Sigmoid colon (tissue), 6 donors: ENCODE measurements at regions not wholly inside any gene's neighbourhood (a gene's known extent, or its start where the extent isn't known, plus 50 kb on each side); places are given as distances from the start of the nearest gene placed in this dataset.

Source experiments
- DNase-seq: peaks from one replicate; pipeline ENCODE4 v3.0.0-alpha.2; 2019
- H3K27ac ChIP-seq, 4 donors: fragments of 200-600 bp; sonication (generic); one replicate each; pipeline ENCODE4 v1.5.1; 2016 to 2019; ENCODE audit warnings: mild to moderate bottlenecking in 1 of 4
- H3K27me3 ChIP-seq, 3 donors: fragments of 200-600 bp; sonication (generic); one replicate each; pipeline ENCODE4 v1.5.1; 2019; ENCODE audit warnings: mild to moderate bottlenecking in 1 of 3
- H3K36me3 ChIP-seq, 4 donors: fragments of 200-600 bp; sonication (generic); one replicate each; pipeline ENCODE4 v1.5.1; 2016 to 2019
- H3K4me1 ChIP-seq, 4 donors: fragments of 200-600 bp; sonication (generic); one replicate each; pipeline ENCODE4 v1.5.1; 2017 to 2019
- H3K4me3 ChIP-seq, 4 donors: fragments of 200-600 bp; sonication (generic); one replicate each; pipeline ENCODE4 v1.5.1; 2017 to 2019; ENCODE audit warnings: mild to moderate bottlenecking in 2 of 4, moderate library complexity in 1 of 4
- H3K9me3 ChIP-seq, 4 donors: fragments of 200-600 bp in 3 of 4; sonication (generic) in 3 of 4; one replicate each; pipeline versions ENCODE4 v1.5.1 to v1.6.1; 2013 to 2019
- EP300 ChIP-seq, 4 donors: sonication (generic); formaldehyde crosslinking; IDR thresholded peaks; one replicate each; pipeline ENCODE4 v1.6.1; 2017; ENCODE audit warnings: antibody characterized with exemption in 4 of 4
- POLR2A ChIP-seq, 2 donors: fragments of 450-650 bp; IDR thresholded peaks; one replicate each; pipeline ENCODE4 v1.6.1; 2016; ENCODE audit warnings: antibody characterized with exemption in 2 of 2, mild to moderate bottlenecking in 2 of 2, moderate library complexity in 2 of 2
- POLR2AphosphoS5 ChIP-seq, 4 donors: sonication (generic); formaldehyde crosslinking; IDR thresholded peaks; one replicate each; pipeline ENCODE4 v1.6.1; 2017; ENCODE audit warnings: antibody characterized with exemption in 4 of 4
- WGBS, 2 donors: extraction: QIAGEN DNeasy Blood & Tissue Kit; methylation state at CpG; one replicate each; pipeline ENCODE4 v1.1.7; 2013; 5-methylcytosine and 5-hydroxymethylcytosine counted together
- intact Hi-C: fragments of 100-400 bp; cut with DNase I; formaldehyde crosslinking; loops from one replicate; pipeline ENCODE4 v1.15.1; 2023
- TF ChIP-seq, protein P1 (sequence below), 4 experiments: fragments of 450-650 bp in 3 of 4; fragments of 200-600 bp in 1 of 4; IDR thresholded peaks; one replicate each; pipeline ENCODE4 v1.5.1; 2016 to 2019; ENCODE audit warnings: antibody characterized with exemption in 4 of 4, mild to moderate bottlenecking in 3 of 4, moderate library complexity in 2 of 4
- donor health status: healthy with polysubstance abuse.
- donor health status: healthy.

DNA sequence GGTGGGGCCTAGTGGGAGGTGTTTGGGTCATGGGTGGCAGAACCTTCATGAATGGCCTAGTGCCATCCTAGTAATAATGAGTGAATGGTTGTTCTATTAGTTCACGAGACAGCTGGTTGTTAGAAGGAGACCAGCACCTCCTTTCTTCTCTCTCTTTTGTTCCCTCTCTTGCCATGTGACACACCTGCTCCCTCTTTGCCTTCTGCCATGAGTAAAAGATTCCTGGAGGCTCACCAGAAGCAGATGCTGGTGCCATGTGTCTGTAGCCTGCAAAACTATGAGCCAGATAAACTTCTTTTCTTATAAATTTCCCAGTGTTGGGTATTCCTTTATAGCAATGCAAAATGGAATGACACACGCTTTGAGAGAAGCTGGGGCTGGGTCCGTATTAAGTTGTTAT lies 89.0 kb upstream of the SLC4A7 start:
- Histone ChIP-seq H3K36me3 (no peaks in the 10 kb centered on the region), H3K9me3 (no peaks in the 10 kb centered on the region), H3K27me3 (no peaks in the 10 kb centered on the region), H3K4me1 (peaks cover 0 to 44% (median 38%) of the 10 kb centered on the region in 4 donors), H3K27ac (no peak overlapping the region), H3K4me3 (no peak overlapping the region)
- DNase-seq = no peak
- 95 to 99% methylated on average over 3 of the region's 3 CpGs for WGBS, 2 donors
- intact Hi-C loops = loop anchor here (5.0 kb wide), 2 partner anchors 59 to 251 kb away; no protein-coding TSS in a partner anchor
- TF ChIP-seq POLR2AphosphoS5 (IDR thresholded peaks at IDR 0.05) (no peak), POLR2A (IDR thresholded peaks at IDR 0.05) (no peak), EP300 (IDR thresholded peaks at IDR 0.05) (no peak)
- TF ChIP-seq, protein P1, sequence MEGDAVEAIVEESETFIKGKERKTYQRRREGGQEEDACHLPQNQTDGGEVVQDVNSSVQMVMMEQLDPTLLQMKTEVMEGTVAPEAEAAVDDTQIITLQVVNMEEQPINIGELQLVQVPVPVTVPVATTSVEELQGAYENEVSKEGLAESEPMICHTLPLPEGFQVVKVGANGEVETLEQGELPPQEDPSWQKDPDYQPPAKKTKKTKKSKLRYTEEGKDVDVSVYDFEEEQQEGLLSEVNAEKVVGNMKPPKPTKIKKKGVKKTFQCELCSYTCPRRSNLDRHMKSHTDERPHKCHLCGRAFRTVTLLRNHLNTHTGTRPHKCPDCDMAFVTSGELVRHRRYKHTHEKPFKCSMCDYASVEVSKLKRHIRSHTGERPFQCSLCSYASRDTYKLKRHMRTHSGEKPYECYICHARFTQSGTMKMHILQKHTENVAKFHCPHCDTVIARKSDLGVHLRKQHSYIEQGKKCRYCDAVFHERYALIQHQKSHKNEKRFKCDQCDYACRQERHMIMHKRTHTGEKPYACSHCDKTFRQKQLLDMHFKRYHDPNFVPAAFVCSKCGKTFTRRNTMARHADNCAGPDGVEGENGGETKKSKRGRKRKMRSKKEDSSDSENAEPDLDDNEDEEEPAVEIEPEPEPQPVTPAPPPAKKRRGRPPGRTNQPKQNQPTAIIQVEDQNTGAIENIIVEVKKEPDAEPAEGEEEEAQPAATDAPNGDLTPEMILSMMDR (IDR thresholded peaks at IDR 0.05) = no peak

DNA sequence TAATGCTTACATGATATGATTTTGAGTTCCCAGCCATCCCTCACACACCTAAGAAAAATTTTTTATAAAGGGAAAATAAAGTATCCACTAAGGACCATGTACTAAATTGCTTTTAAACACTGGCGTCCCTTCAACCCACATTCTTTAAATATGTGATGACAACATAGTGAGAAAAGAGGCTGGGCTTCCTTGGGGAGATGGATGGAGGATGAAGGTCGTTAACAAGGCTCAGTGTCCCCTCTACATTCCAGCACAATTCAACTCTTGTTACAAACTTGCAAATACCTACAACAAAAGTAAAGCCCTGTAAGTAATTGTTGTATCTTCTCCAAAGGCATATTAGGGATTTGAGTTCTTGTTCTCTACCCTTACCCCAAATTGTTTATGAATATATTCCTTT lies 87.2 kb upstream of the SLC4A7 start:
- H3K27ac ChIP-seq = peak overlapping the region in 3 of 4 donors; percentile 74 to 83 (median 83)

DNA sequence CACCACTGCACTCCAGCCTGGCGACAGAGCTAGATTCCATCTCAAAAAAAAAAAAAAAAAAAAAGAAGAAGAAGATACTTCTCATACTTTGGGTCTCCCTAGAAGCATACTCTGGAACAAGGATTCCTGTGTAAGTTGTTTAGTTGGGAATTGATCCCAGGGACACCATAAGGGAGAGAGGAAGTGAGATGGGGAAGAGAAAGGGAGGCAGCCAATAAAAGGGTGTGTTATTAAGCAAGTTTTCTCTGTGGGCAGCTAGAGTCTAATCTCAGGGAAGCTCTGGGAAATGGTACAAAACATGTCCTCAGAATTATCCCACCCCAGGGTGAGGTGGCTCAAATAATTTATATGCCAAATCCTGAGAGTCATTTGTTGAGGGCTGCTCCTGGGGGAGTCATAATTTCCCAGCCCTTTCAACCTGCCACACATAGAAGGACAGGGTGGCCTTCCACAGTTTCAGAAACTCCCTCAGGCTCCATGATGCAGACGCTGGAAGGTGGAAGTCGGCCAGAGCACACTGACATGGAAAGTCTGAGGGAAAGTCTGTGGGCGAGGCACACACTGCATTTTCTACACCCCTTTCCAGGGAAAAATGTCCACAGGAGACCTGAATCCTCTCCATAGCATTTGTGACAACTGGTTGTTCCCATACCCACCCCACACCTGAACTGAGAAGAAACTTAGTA lies 86.4 kb upstream of the SLC4A7 start:
- TF ChIP-seq, protein P1 (IDR thresholded peaks at IDR 0.05) = no peak
- TF ChIP-seq POLR2A (IDR thresholded peaks at IDR 0.05) (no peak), EP300 (IDR thresholded peaks at IDR 0.05) (no peak), POLR2AphosphoS5 (IDR thresholded peaks at IDR 0.05) (no peak)
- DNase-seq = no peak
- intact Hi-C loops = loop anchor here (5.0 kb wide), 2 partner anchors 62 to 248 kb away; no protein-coding TSS in a partner anchor
- WGBS, 2 donors = 80 to 85% methylated on average over 4 of the region's 4 CpGs
- no peaks in the 10 kb centered on the region for H3K9me3 ChIP-seq
- no peaks in the 10 kb centered on the region for H3K36me3 ChIP-seq
- H3K4me1 ChIP-seq = peaks cover 0 to 55% (median 42%) of the 10 kb centered on the region in 4 donors
- no peak overlapping the region for H3K4me3 ChIP-seq
- peak overlapping the region in 3 of 4 donors; percentile 74 to 83 (median 83) for H3K27ac ChIP-seq
- H3K27me3 ChIP-seq = no peaks in the 10 kb centered on the region

More for the DNA sequence above, 87.2 kb upstream of the SLC4A7 start:
- Histone ChIP-seq H3K9me3 (no peaks in the 10 kb centered on the region), H3K27me3 (no peaks in the 10 kb centered on the region), H3K4me1 (peaks cover 0 to 55% (median 42%) of the 10 kb centered on the region in 4 donors), H3K4me3 (no peak overlapping the region), H3K36me3 (no peaks in the 10 kb centered on the region)
- DNase-seq = no peak
- TF ChIP-seq POLR2AphosphoS5 (IDR thresholded peaks at IDR 0.05) (no peak), POLR2A (IDR thresholded peaks at IDR 0.05) (no peak), EP300 (IDR thresholded peaks at IDR 0.05) (no peak)
- TF ChIP-seq, protein P1 (IDR thresholded peaks at IDR 0.05) = no peak
- intact Hi-C loops = loop anchor here (5.0 kb wide), 2 partner anchors 61 to 249 kb away; no protein-coding TSS in a partner anchor
- 77 to 79% methylated on average over 2 of the region's 2 CpGs for WGBS, 2 donors

DNA sequence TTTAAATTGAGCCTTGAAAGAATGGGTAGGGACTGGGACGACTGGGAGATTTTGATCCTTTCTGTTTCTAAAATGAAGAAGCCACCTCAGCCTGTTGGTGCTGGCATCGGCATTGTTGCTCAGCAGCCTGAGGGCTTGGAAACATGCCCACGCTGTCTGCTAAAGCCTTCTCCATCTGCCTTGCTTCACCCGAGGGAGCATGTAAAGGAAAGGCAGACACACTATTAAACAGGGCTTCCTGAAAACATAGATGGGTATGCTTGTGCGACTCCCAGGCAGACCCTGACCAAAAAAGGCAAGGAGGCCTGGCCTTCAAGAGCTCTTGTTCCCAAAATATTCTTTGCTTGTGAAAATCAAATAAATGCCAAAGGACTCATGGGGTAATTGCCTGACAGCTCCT lies 84.2 kb upstream of the SLC4A7 start:
- intact Hi-C loops = loop anchor here (5.0 kb wide), 2 partner anchors 36 to 86 kb away; partner anchors contain the start of gene SLC4A7
- peak; percentile 95 for DNase-seq
- no peaks in the 10 kb centered on the region for H3K36me3 ChIP-seq
- TF ChIP-seq EP300 (IDR thresholded peaks at IDR 0.05) (peak; percentile 64 to 83 (median 76)), POLR2A (IDR thresholded peaks at IDR 0.05) (no peak), POLR2AphosphoS5 (IDR thresholded peaks at IDR 0.05) (peak; percentile 79 to 88 (median 82))
- WGBS, 2 donors = 58 to 60% methylated on average over 5 of the region's 5 CpGs
- peak overlapping the region in 3 of 4 donors; percentile 74 to 83 (median 83) for H3K27ac ChIP-seq
- H3K4me1 ChIP-seq = peaks cover 0 to 46% (median 42%) of the 10 kb centered on the region in 4 donors
- H3K4me3 ChIP-seq = peak overlapping the region in 1 of 4 donors; percentile 3
- no peaks in the 10 kb centered on the region for H3K27me3 ChIP-seq
- no peaks in the 10 kb centered on the region for H3K9me3 ChIP-seq

DNA sequence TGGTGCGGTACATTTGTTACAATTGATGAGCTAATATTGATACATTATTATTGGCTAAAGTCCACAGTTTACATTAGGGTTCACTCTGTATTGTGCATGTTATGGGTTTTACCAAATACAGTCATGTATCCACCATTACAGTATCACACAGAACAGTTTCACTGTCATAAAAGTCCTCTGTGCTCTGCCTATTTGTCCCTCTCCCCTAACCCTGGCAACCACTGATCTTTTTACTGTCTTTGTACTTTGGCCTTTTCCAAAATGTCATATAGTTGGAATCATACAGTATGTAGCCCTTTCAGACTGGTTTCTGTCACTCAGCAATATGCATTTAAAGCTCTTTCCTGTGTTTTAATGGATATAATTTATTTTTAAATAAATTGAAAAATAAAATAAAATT lies 83.1 kb upstream of the SLC4A7 start:
- H3K27me3 ChIP-seq = no peaks in the 10 kb centered on the region
- no peaks in the 10 kb centered on the region for H3K36me3 ChIP-seq
- no peak for TF ChIP-seq POLR2A (IDR thresholded peaks at IDR 0.05)
- TF ChIP-seq EP300 (IDR thresholded peaks at IDR 0.05) = no peak
- no peaks in the 10 kb centered on the region for H3K9me3 ChIP-seq
- H3K4me1 ChIP-seq = peaks cover 0 to 46% (median 42%) of the 10 kb centered on the region in 4 donors
- no peak overlapping the region for H3K4me3 ChIP-seq
- DNase-seq = no peak
- WGBS, 2 donors = 18 to 64% methylated on average over 1 of the region's 1 CpG
- intact Hi-C loops = loop anchor here (5.0 kb wide), 2 partner anchors 35 to 85 kb away; partner anchors contain the start of gene SLC4A7
- peak overlapping the region in 3 of 4 donors; percentile 74 to 83 (median 83) for H3K27ac ChIP-seq
